C4-2B (cell line): ENCODE measurements at regions not wholly inside any gene's neighbourhood (a gene's known extent, or its start where the extent isn't known, plus 50 kb on each side); places are given as distances from the start of the nearest gene placed in this dataset.

Experiments used
- CTCF ChIP-seq: fragments of 450-650 bp; conservative IDR thresholded peaks from 2 replicates; pipeline ENCODE4 v1.5.1; 2017; ENCODE audit warnings: mild to moderate bottlenecking
- ZFX ChIP-seq: fragments of 450-650 bp; IDR thresholded peaks from 2 replicates; pipeline ENCODE4 v1.6.1; 2017

GRCh38 chr14:27929797-27930347 lies 836.7 kb upstream of the FOXG1 start:
- TF ChIP-seq CTCF = no peak
- no peak for TF ChIP-seq ZFX
